K562 (cell line): ENCODE measurements at regions not wholly inside any gene's neighbourhood (a gene's known extent, or its start where the extent isn't known, plus 50 kb on each side); places are given as distances from the start of the nearest gene placed in this dataset.

Experiments used
- ATAC-seq: fragments of 200-7000 bp; cut with Tn5 transposase; 3 replicates; pipeline ENCODE4 v1.9.1; 2020; ENCODE audit warnings: moderate library complexity
- BruUV-seq: library from RNA; stranded (reverse); fragments of 400-500 nt; replicated peaks from 2 replicates; lab custom pipeline; 2021; lab: Mats Ljungman, UMichigan
- CTCF ChIA-PET: fragments of 300-600 bp; formaldehyde crosslinking; extraction: SDS; loops from one replicate; lab custom pipeline; 2021; ENCODE audit warnings: low intra/inter-chr PET ratio; lab: Yijun Ruan, JAX
- POLR2A ChIA-PET: fragments of 300-600, 350-650 bp; sonication (Branson Sonifier 250); formaldehyde crosslinking; extraction: SDS; loops from one replicate; lab custom pipeline; 2021; ENCODE audit warnings: antibody characterized with exemption, inconsistent platforms; lab: Yijun Ruan, JAX
- DNase-seq, 4 experiments: peaks; one replicate each; pipeline versions ENCODE4 v3.0.0 to v3.0.0-alpha.2; 2011 to 2018; ENCODE audit warnings: low spot score in 3 of 4, mixed read lengths in 3 of 4; ENCODE audit errors: extremely low read depth in 1 of 4
- FAIRE-seq: peaks from 2 replicates; lab custom pipeline; 2011; peaks lifted over from hg19 to GRCh38; lab: Jason Lieb, UNC
- H2AFZ ChIP-seq: 2 replicates; pipeline ENCODE4 v1.6.0; 2011; ENCODE audit warnings: low read depth, low read length, control low read depth, inconsistent platforms
- H3K27ac ChIP-seq: fragments of 200-600 bp; 3 replicates; pipeline ENCODE4 v1.8.0; 2011; ENCODE audit warnings: low read depth, mild to moderate bottlenecking, control low read depth, inconsistent platforms, low read length, moderate library complexity, mixed read lengths; ENCODE audit errors: extremely low read depth
- H3K27me3 ChIP-seq, 2 experiments: fragments of 300-600 bp in 1 of 2; 2 replicates in 1 of 2; 3 replicates in 1 of 2; pipeline versions ENCODE4 v1.6.0 to v1.8.0; 2011; ENCODE audit warnings: inconsistent platforms in 2 of 2, low read length in 2 of 2, mild to moderate bottlenecking in 1 of 2, mixed read lengths in 1 of 2, moderate library complexity in 1 of 2; ENCODE audit not compliant: control insufficient read depth in 2 of 2, insufficient read depth in 2 of 2
- H3K36me3 ChIP-seq: fragments of 300-600 bp; 3 replicates; pipeline ENCODE4 v1.8.0; 2011; ENCODE audit warnings: mild to moderate bottlenecking, low read length, inconsistent platforms; ENCODE audit not compliant: control insufficient read depth, insufficient read depth
- H3K4me1 ChIP-seq, 2 experiments: fragments of 200-600 bp in 1 of 2; replicated peaks in 1 of 2; 2 replicates in 1 of 2; 3 replicates in 1 of 2; pipeline versions ENCODE4 v1.5.1 to v1.8.0; 2011; ENCODE audit warnings: inconsistent platforms in 2 of 2, low read length in 2 of 2, mild to moderate bottlenecking in 1 of 2, mixed read lengths in 1 of 2, moderate library complexity in 1 of 2; ENCODE audit not compliant: control insufficient read depth in 2 of 2, insufficient read depth in 2 of 2
- H3K4me2 ChIP-seq: 2 replicates; pipeline ENCODE4 v1.6.1; 2011; ENCODE audit warnings: low read length, control low read depth, inconsistent platforms, mixed read lengths; ENCODE audit not compliant: insufficient read depth
- H3K4me3 ChIP-seq: fragments of 200-600 bp; sonication (generic), shearing (Covaris generic); 2 replicates; pipeline ENCODE4 v1.5.1; 2016; ENCODE audit warnings: control low read depth, inconsistent platforms
- H3K79me2 ChIP-seq: fragments of 200-600 bp; 3 replicates; pipeline ENCODE4 v1.8.0; 2011; ENCODE audit warnings: low read length, inconsistent platforms; ENCODE audit not compliant: control insufficient read depth, insufficient read depth
- H3K9ac ChIP-seq, 2 experiments: 2 replicates each; pipeline versions ENCODE4 v1.6.0 to v1.6.1; 2011; ENCODE audit warnings: low read depth in 2 of 2, low read length in 2 of 2, control low read depth in 1 of 2, inconsistent platforms in 1 of 2, mild to moderate bottlenecking in 1 of 2, mixed read lengths in 1 of 2; ENCODE audit not compliant: insufficient read depth in 1 of 2
- H3K9me1 ChIP-seq: one replicate; pipeline ENCODE4 v1.6.0; 2011; ENCODE audit warnings: inconsistent platforms, mild to moderate bottlenecking, low read length, moderate library complexity; ENCODE audit not compliant: control insufficient read depth, insufficient read depth
- H3K9me3 ChIP-seq: replicated peaks from 2 replicates; pipeline ENCODE4 v1.5.1; 2011; ENCODE audit warnings: low read depth, low read length, inconsistent platforms; ENCODE audit not compliant: control insufficient read depth, insufficient read depth
- H4K20me1 ChIP-seq: replicated peaks from 2 replicates; pipeline ENCODE4 v1.6.1; 2011; ENCODE audit warnings: low read length, inconsistent platforms, mixed read lengths; ENCODE audit not compliant: control insufficient read depth, insufficient read depth
- FOSL1 ChIP-seq: fragments of 200-800 bp; sonication (Bioruptor generic); conservative IDR thresholded peaks from 2 replicates; pipeline ENCODE4 v1.6.1; 2016; ENCODE audit warnings: missing genetic modification characterization, missing compliant biosample characterization
- GATAD2B ChIP-seq: fragments of 450-650 bp; IDR thresholded peaks from 2 replicates; pipeline ENCODE4 v1.6.1; 2017; ENCODE audit warnings: mild to moderate bottlenecking, borderline replicate concordance
- KDM2B ChIP-seq: fragments of 250-450 bp; sonication (Bioruptor Pico); IDR thresholded peaks from 2 replicates; pipeline ENCODE4 v1.8.0; 2021; ENCODE audit warnings: mild to moderate bottlenecking, moderate library complexity
- LEF1 ChIP-seq: fragments of 450-650 bp; IDR thresholded peaks from 2 replicates; pipeline ENCODE4 v1.6.1; 2016; ENCODE audit warnings: mild to moderate bottlenecking
- NEUROD1 ChIP-seq: fragments of 150-350 bp; IDR thresholded peaks from 2 replicates; pipeline ENCODE4 v1.6.1; 2014; ENCODE audit warnings: borderline replicate concordance, low read length, low read depth; ENCODE audit not compliant: partially characterized antibody
- NKRF ChIP-seq: fragments of 450-650 bp; IDR thresholded peaks from 2 replicates; pipeline ENCODE4 v1.6.1; 2016; ENCODE audit warnings: borderline replicate concordance
- NR2C1 ChIP-seq, 2 experiments: fragments of 450-650 bp; IDR thresholded peaks; 2 replicates each; pipeline ENCODE4 v1.6.1; 2017; ENCODE audit warnings: mild to moderate bottlenecking in 2 of 2, antibody characterized with exemption in 1 of 2, inconsistent platforms in 1 of 2, missing compliant biosample characterization in 1 of 2, missing genetic modification characterization in 1 of 2
- PPARD ChIP-seq: fragments of 250-450 bp; sonication (Bioruptor Pico); IDR thresholded peaks from 2 replicates; pipeline ENCODE4 v1.8.0; 2022; ENCODE audit warnings: inconsistent platforms, mild to moderate bottlenecking, moderate library complexity
- SAFB ChIP-seq: fragments of 200-400 bp; formaldehyde crosslinking; IDR thresholded peaks from 2 replicates; pipeline ENCODE4 v1.6.1; 2017; ENCODE audit warnings: low read depth, low read length, borderline replicate concordance
- ZFP91 ChIP-seq: sonication (generic); formaldehyde crosslinking; IDR thresholded peaks from 2 replicates; pipeline ENCODE4 v1.8.0; 2022; ENCODE audit warnings: mild to moderate bottlenecking, missing genetic modification reagents
- ZNF449 ChIP-seq: fragments of 250-450 bp; sonication (Bioruptor Pico); IDR thresholded peaks from 2 replicates; pipeline ENCODE4 v1.8.0; 2022; ENCODE audit warnings: moderate library complexity, mild to moderate bottlenecking, inconsistent platforms
- WGBS: fragments of 100-300 bp; shearing (Covaris generic); methylation state at CpG from one replicate; pipeline ENCODE4 v1.1.6; 2016; ENCODE audit warnings: low coverage, mixed read lengths; ENCODE audit not compliant: insufficient coverage; ENCODE audit errors: missing lambda C conversion rate; 5-methylcytosine and 5-hydroxymethylcytosine counted together
- in situ Hi-C: fragments of 300-500 bp; cut with MboI; formaldehyde crosslinking; loops from 4 replicates; pipeline ENCODE4 v1.15.0; 2018; ENCODE audit warnings: inconsistent platforms, mixed read lengths
- intact Hi-C: fragments of 100-400 bp; cut with micrococcal nuclease; formaldehyde crosslinking; loops from 2 replicates; pipeline ENCODE4 v1.14.2; 2022

- no peak overlapping the region for H3K9ac ChIP-seq
- FAIRE-seq = no peak
- TF ChIP-seq SAFB (no peak), KDM2B (CRISPR knock-in tag) (no peak), NKRF (no peak), NEUROD1 (no peak), PPARD (no peak), NR2C1 (IDR thresholded peaks at IDR 0.05) (no peak), NR2C1 (tag; IDR thresholded peaks at IDR 0.05) (no peak), FOSL1 (tag) (no peak), LEF1 (no peak), GATAD2B (no peak), ZNF449 (no peak), ZFP91 (CRISPR knock-in tag) (no peak)
- TF ChIP-seq, all 486 proteins: peak for 0
- Histone ChIP-seq H3K9me1 (no peaks in the 10 kb centered on the region), H3K4me1 (no peaks in the 10 kb centered on the region), H3K27me3 (peaks cover 0 to 5% of the 10 kb centered on the region in 2 experiments; a peak in 1 of 5 replicates), H4K20me1 (no peaks in the 10 kb centered on the region), H3K79me2 (no peaks in the 10 kb centered on the region), H3K4me2 (no peak overlapping the region), H3K4me3 (no peak overlapping the region), H3K36me3 (no peaks in the 10 kb centered on the region), H2AFZ (no peak overlapping the region), H3K9me3 (no peaks in the 10 kb centered on the region), H3K27ac (no peak overlapping the region)
- no peak for DNase-seq
- POLR2A ChIA-PET = no interaction called here
- WGBS = 0% methylated on average over 2 of the region's 2 CpGs
- BruUV-seq = no TSS peak
- in situ Hi-C loops (no loop called here), intact Hi-C loops (no loop called here)
- ATAC-seq = no peak
- CTCF ChIA-PET = no interaction called here
Observed at GRCh38 chr3:59408047-59408624, 358.3 kb upstream of the CFAP20DC start.
